Midbrain (tissue), 1 donor: ENCODE measurements at regions not wholly inside any gene's neighbourhood (a gene's known extent, or its start where the extent isn't known, plus 50 kb on each side); places are given as distances from the start of the nearest gene placed in this dataset.
"Not testable (repeated sequence)": the region's sequence is repeated elsewhere in the genome, so short reads cannot be mapped to it uniquely, and the experiment has no call there.

ENCODE experiments used
- DNase-seq: peaks from one replicate; lab custom pipeline; 2025; lab: John Stamatoyannopoulos, UW

DNA sequence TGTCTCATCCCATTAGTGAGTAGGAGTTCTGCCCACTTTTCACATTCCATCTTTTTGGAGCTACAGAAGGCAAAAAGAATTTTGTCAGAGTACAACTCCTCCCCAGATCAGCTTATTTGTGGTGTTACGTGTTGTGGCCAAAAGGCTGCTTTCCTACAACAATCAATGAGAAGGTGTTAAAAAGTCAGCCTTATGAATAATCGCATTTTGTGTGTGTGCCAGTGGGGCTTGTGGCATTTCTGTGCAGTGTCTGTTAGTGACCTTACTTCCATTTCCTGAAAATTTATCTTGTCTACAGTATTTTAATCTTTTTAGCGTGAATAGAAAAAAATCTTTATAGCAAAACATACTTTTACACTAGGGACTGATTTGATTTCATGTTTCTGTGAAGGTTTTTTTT, 458.3 kb upstream of the LCORL start:
- no peak for DNase-seq

DNA sequence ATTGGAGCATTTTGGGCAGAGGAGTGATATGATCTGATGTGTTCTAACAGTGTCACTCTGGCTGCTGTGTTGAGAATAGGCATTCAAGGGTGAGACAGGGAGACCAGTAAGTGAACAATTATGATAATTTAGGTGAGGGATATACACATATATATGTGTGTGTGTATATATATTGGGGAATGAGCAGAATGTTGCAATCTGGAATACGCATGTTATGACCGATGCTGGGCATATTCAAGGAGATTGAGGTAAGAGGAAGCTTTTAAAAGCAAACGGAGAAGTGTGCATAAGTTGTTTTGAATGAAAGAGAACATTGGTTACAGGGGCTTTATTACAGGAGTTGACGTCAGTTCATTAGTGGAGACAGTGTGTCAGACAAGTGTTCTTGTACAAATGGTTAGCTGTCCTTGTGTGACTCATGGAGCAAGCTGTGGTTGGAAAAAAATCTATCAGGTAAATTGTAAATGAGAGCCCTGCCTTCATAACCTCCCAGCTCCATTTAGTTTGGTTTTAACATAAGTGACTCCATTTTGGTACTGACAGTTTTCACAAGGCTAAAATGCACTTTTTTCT, 442.5 kb upstream of the LCORL start:
- DNase-seq, result no peak

DNA sequence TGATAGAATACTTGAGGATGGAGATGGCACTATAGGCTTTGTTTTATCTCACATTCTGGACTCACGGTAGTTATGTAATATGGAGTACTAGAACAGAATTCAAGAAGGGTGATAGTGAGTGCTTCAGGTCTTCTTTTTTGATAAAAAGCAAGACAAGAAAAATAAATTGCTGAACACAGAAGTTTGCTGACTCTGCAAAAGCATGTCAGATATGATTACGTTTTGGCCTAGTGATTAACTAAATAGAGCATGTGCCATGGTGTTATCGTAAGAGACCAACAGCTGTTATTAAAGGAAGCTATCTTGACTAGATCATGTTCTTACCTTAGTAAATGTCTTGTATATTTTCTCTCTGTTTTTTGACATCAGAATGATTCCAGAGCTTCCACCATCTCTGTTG, 436.9 kb upstream of the LCORL start:
- DNase-seq, result no peak

DNA sequence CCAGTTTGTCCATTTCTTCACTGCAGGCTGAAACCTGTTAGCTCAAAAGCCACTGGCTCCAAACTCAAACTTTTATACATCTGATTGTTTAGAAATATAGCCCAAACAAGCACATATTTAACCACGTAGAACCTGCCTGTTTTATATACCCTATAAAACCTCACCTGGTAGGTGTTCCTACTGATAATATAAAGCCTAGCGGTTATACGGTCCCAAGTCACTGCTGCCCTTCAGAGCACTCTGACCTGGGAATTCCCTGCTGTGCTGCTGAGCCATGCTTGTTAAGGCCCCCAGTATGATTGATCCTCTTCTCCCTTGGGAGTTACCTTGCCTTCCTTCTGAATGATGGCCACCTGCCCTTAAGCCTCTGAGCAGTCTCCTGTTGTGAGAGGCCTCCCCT, 432.8 kb upstream of the LCORL start:
- no peak for DNase-seq

DNA sequence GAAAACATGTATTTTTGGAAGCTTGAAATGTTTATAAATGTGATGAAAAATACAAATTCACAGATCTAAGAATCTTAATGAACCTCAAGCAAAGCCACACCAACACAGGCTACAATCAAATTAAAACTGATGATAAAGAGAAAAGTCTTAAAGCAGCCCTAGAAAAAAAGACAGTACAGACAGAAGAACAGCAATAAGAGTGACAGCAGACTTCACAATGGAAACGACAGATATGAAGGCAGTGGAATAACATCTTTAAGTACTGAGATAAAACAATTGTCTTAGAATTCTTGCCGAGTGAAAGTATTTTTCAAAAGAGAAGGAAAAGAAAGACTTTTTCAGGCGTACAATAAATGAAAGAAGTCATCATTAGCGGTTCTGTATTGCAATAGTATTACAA, 423.6 kb upstream of the LCORL start:
- DNase-seq, result no peak

DNA sequence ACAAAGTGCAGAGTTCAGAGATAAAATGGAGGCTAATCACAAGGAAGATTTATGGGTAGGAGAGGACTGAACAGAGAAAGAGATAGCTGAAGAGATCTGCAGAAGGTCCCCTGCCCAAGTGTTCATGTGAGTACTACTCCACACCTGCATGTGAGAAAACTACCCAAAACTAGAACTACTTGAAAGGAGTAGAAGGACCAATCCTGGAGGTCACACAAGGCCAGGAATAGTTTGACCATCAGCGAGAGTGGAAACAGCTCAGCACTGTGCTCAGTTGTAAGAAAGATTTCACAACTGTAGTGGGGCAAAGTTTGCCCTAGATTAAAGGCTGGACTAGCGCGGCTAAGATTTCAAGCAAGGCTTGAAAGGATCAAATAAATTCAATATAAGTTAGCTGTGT, 422.7 kb upstream of the LCORL start:
- DNase-seq, result no peak

DNA sequence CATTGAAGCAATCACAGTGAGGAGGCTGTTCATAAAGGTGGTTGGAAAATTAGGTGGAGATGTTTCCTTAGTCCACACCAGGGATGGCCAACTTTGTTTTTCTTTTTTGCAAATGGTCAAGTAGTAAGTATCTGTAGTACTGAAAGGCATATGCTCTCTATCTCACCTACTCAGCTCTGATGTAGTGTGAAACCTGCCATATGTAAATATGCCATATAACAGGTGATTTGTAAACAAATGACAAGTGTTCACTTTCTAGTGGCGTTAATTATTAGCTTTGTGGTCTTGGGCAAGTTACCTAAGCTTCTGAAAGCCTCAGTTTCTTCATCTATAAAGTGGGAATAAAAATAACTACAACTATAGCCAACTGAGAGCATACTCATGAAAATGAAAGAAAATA, 421.4 kb upstream of the LCORL start:
- no peak for DNase-seq

DNA sequence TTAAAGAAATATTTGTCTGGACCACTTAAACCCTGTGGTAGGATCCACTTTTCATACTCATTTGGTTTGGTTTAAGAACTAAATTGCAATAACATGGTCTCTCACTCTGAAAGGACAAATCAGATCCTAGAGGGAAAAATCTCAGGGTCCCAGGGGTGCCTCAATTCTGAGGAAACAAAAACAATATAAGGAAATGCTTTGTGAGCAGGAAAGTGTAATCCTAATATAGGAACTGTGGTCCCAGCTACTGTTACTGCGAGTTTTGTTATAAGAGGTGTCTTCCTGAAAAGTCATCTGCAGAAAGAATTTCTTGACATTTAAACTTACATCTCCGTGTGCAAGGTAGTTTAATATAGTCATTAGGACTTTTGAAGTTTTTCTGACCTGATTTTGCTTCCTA, 420.1 kb upstream of the LCORL start:
- no peak for DNase-seq

DNA sequence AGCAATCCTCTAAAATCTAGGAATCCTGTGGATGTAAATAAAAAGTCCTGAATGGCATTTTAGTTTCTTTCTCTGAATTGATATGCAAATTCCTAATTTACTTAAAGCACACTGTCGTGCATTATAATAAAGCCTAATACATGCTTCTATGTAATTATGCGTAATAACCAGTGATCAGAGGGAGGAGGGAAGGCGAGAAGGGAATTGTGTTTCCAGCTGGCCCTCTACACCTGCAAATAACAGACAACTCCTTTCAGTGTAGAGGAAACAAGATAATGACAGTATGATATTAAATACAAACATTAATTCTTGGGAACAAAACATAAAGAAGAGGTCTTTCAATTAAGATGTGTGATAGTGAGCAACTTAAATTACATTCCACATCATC, 419.6 kb upstream of the LCORL start:
- DNase-seq, result no peak

DNA sequence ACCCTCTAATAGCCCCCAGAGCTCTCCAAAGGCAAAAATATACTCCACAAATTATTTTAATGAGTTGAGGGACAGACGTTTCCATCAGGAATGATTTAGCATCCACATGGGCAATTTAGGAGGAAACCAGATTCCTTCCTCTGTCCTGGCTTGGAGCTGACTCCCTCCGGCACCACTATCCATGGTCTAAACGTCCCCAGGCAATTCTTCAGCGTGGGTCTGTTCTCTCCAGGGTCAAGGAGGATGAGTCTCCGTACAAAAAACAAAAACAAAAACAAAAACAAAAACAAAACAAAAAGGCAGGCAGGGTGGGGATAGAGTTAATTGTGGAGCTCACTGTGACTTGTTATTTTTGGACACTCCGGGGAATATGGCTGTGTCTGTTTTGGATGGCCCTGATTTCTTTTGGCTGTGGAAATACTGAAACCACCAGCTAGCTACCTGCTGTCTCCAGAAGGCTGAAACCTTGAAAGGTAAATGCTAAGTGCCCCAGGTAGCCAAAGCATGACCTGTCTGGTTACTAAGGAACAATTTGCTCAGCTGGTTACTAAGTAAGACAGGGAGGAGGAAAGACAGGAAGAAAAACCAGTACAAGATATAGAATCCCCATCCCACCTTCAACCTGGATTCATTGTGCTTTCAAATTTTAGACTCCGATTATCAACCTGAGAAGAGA, 419.1 kb upstream of the LCORL start:
- no peak for DNase-seq

DNA sequence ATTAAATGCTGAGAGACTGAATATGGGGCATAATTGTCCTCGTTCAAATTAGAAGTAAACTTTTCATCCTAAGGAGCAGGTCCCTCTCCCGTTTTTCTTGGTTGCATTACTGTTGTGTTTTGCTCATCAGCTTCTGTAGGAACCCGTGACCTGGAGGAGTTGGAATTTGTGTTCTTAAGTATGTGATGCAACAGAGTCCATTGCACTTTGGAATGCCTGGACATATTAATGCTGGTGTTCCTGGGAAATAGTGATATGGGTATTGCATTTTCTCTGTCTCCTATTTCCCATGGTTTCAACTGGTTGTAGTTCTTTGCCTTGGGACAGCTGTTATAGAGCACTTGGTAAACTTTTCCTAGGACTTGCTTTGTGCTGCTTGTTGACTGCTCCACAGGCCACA, 417.8 kb upstream of the LCORL start:
- no peak for DNase-seq

DNA sequence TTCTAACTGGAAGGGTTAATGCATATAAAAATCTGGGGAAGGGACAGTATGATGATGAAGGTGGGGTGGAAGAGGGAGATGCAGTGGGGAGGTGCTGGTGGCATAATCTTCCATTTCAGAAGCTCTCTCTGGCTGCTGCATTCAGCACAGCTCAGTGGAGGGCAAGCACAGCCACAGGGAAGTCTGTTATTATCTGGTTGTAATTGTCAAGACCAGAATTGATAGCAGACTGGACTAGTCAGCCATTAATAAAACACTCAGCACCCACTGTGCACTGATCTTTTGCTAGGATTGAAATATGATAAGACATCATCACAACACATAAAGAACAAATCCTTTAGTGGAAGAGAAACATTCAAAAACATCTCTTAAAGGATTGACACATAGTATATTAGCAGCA, 414.2 kb upstream of the LCORL start:
- no peak for DNase-seq

DNA sequence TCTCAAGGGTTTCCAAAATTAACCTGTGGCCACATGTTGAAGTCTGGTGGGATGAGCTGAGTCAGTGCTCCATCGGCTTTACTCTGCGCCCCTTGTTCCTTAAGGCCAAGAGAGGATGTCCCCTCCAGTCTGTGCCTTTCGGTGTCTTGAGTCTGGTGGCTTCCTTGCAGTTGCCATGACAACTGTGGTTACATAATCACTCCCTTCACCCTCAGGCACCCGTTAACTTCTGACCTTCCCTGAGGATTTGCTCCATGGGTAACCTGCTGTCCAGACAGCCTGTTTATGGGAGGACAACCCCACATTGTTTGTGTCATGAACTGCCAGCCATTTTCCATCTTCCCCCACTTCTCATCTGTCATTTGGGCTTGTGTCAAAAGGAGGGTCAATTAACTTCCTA, 401.1 kb upstream of the LCORL start:
- no peak for DNase-seq

DNA sequence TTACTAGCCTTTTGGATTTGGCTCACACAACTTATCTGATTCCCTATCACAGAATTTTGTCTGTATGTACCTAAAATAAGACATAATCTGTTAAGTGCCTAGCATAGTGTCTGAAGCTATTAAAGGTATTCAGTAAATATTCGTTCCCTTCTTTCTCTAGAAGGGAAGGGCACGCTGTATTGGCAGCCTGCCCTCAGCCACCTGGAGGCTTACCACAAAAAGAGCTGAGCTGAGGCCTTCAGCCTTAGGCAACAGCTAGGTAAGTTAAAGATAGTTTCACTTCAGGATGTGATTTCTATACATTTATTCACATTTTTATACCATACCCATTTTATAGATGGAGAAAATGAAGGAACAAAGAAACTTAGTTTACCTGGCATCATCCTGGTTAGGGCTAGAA, 400.0 kb upstream of the LCORL start:
- DNase-seq, result no peak

DNA sequence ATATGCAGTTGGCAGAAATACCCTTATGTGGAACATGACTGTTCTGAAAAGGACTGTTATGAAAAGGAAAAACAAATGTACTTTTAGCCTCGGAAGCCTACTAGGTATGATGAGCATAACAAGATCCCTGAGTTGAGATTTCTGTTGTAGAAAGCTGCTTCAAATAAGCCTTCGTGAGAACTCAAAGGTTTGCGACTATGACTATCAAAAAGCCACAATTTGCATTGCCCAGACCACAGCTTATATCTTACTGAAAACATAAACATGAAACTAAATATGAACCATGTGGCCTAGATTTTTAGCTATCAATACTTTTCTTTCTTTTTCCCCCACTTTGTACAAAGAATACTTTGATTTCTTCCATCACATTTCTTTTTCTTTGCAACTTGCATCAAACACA, 398.2 kb upstream of the LCORL start:
- no peak for DNase-seq

DNA sequence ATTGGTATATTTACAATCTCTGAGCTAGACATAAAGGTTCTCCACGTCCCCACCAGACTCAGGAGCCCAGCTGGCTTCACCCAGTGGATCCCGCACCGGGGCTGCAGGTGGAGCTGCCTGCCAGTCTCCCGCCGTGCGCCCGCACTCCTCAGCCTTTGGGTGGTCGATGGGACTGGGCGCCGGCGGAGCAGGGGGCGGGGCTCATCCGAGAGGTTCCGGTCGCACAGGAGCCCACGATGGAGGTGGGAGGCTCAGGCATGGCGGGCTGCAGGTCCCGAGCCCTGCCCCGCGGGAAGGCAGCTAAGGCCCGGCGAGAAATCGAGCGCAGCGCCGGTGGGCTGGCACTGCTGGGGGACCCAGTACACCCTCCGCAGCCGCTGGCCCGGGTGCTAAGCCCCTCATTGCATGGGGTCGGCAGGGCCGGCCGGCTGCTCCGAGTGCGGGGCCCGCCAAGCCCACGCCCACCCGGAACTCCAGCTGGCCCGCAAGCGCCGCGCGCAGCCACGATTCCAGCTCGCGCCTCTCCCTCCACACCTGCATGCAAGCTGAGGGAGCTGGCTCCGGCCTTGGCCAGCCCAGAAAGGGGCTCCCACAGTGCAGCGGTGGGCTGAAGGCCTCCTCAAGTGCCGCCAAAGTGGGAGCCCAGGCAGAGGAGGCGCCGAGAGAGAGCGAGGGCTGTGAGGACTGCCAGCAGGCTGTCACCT, 396.8 kb upstream of the LCORL start:
- DNase-seq, result not testable (repeated sequence)

DNA sequence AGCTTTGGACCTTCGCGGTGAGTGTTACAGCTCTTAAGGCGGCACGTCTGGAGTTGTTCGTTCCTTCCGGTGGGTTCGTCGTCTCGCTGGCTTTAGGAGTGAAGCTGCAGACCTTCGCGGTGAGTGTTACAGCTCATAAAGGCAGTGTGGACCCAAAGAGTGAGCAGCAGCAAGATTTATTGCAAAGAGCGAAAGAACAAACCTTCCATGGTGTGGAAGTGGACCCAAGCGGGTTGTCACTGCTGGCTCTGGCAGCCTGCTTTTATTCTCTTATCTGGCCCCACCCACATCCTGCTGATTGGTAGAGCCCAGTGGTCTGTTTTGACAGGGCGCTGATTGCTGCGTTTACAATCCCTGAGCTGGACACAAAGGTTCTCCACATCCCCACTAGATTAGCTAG, 396.1 kb upstream of the LCORL start:
- not testable (repeated sequence) for DNase-seq

DNA sequence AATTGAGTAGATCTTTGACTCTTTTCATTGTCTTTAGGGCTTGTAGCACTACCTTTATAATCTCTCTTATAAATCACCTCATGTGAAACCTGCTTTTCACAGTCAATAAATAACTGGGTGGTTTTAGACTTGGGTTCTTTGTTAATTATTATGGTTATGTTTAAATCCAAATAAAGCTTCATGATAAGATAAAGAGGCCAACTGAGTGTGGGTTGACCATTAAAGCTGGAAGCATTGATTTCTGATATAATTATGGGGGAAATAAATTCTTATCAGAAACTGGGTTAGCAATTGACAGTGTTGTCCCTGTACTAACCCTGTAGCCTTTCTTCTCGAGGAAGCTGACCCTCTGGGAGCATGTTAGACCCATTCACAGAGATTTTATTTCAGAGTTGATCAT, 384.7 kb upstream of the LCORL start:
- no peak for DNase-seq

DNA sequence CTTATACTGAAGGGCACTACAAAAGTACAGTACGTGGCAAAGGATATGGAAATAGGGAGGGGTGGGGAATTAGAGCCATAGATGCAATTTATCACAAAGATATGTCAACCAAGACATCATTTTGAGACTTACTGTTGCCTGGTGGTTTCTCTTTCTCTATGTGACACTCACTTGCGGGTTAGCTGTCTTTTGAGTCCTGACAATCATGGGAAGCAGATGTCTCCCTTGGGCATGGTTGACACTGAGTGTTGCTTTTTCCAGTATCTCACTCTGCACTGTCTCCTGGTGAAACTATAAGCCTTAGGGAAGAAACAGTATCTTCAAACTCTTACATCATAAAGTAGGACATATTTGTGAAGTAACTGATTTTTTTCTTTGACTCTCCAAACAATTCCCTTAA, 383.5 kb upstream of the LCORL start:
- no peak for DNase-seq

DNA sequence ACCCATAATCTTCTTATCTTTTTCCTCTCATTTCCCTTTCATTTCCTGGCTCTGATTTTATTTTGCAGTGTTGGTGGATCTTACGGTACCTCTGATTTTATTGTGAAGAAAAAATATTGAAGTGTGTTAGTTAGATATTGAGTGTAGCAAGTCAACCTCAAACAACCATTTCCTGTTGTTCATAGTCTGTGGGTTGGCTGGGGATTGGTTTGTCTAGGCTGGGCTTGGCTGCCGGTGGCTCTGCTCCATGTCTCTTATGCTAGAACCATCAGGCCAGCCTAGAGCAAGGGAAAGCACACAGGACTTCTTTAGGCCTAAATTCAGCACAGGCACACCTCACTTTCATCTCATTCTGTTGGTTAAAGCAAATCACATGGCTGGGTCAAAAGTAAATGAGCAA, 383.1 kb upstream of the LCORL start:
- no peak for DNase-seq

DNA sequence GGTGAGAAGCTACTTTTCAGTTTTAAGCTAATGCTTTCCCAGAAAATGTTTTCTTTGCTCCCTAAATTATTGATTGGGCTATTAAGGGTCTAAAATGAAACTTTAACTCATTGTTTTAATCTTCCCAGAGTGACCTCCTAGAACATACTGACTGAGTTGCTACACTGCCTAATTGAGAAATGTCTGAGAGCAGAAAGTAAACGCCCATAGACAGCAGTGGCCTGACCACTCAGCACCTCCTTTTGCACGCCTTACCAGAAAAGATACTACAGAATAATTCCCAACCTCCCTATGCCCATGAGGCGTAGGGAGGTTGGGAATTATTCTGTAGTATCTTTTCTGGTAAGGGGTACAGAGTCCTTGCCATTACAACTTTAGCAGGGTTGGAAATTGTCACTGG, 381.8 kb upstream of the LCORL start:
- no peak for DNase-seq

DNA sequence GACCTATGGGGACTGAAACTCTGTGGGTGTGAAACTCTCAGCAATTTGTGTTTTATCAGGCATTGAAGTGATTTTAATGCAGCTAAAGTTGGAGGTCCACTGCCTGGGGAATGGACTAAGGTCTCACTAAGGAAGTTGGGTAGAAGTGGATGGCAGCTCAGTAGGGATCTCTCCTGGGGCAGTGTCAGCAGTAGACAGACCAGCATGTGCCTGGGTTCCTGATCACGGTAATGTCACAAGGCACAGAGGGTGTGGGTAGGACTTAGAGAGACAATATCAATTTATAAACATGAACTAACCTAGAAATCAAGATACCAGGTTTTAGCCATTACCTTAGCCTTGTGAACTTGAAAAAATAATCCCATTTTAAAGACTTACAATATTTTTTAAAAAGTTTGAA, 380.3 kb upstream of the LCORL start:
- no peak for DNase-seq

DNA sequence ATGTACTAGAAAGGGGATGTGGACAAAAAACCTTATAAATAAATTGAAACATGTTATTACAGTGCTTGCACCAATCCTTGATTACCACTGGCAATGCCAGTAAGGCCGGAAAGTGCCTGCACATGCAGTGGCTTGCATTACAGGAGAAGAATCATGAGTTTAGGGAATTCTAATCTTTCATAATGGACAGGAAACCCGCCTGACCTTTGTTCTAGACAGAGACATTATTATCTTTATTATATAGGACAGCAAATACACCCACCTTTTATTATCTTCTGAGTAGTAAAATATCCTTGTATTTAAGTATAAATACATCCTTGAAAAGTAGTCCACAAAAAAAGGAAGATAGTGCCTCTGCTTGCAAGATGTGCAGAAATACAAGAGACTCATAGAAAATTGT, 379.9 kb upstream of the LCORL start:
- DNase-seq, result no peak

DNA sequence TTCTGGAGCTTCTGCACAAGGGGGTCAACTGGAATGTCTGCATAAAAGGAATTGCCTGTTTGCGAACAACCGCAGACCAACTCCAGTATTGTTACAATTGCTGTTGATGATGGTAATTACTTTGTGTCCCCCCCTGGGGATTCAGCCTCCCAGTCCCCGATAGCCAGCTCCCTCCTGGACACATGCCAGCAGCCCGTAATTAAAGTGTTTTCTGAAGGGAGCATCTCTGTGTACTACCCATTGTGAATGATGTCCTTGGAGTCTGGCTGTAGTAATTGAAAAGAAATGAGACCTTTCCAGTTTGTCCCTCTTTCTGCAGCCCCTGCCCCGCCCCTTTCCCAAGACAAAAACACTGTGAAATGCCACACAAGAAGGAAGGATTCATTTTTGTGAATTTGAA, 377.1 kb upstream of the LCORL start:
- DNase-seq, result no peak
